SK-N-MC (cell line): ENCODE measurements at regions not wholly inside any gene's neighbourhood (a gene's known extent, or its start where the extent isn't known, plus 50 kb on each side); places are given as distances from the start of the nearest gene placed in this dataset.

Experiments
- EZH2 ChIP-seq: fragments of 200-600 bp; sonication (generic); IDR thresholded peaks from one replicate; pipeline ENCODE4 v1.6.1; 2017; ENCODE audit warnings: antibody characterized with exemption
- FOXP2 ChIP-seq: optimal IDR thresholded peaks from 2 replicates; pipeline ENCODE3; 2011; ENCODE audit warnings: mild to moderate bottlenecking, moderate library complexity; ENCODE audit not compliant: insufficient read depth; ENCODE audit errors: extremely low read length, control extremely low read depth
- POLR2AphosphoS5 ChIP-seq: IDR thresholded peaks from 2 replicates; pipeline ENCODE4 v1.6.1; 2012; ENCODE audit warnings: mild to moderate bottlenecking, low read depth, low read length, borderline replicate concordance

- TF ChIP-seq POLR2AphosphoS5 (no peak), FOXP2 (no peak), EZH2 (no peak)
Measured at GRCh38 chr17:31645351-31645750, 213.7 kb downstream of the COPRS start.
